K562 (cell line): ENCODE measurements at regions not wholly inside any gene's neighbourhood (a gene's known extent, or its start where the extent isn't known, plus 50 kb on each side); places are given as distances from the start of the nearest gene placed in this dataset.

Source experiments
- CTCF ChIP-seq, 3 experiments: IDR thresholded peaks in 2 of 3; conservative IDR thresholded peaks in 1 of 3; 2 replicates each; pipeline ENCODE4 v1.5.1; 2011 to 2012; ENCODE audit warnings: low read length in 3 of 3, mild to moderate bottlenecking in 3 of 3, control low read depth in 2 of 3, improper control_type of control experiment in 1 of 3, inconsistent platforms in 1 of 3, low read depth in 1 of 3, mixed read lengths in 1 of 3, moderate library complexity in 1 of 3; ENCODE audit not compliant: insufficient read depth in 2 of 3
- ELF1 ChIP-seq: fragments of 200-800 bp; sonication (Bioruptor generic); IDR thresholded peaks from 2 replicates; pipeline ENCODE4 v1.6.1; 2016; ENCODE audit warnings: missing genetic modification characterization, missing compliant biosample characterization
- IRF9 ChIP-seq: fragments of 450-650 bp; IDR thresholded peaks from 2 replicates; pipeline ENCODE4 v1.6.1; 2016; ENCODE audit warnings: missing biosample characterization, missing genetic modification characterization
- PHF21A ChIP-seq: fragments of 450-650 bp; IDR thresholded peaks from 2 replicates; pipeline ENCODE4 v1.6.1; 2017; ENCODE audit warnings: low read depth, borderline replicate concordance
- POLR2A ChIP-seq: fragments of 450-650 bp; conservative IDR thresholded peaks from 2 replicates; pipeline ENCODE4 v1.6.1; 2016
- REST ChIP-seq, 2 experiments: fragments of 450-650 bp; formaldehyde crosslinking in 1 of 2; IDR thresholded peaks; 2 replicates each; pipeline versions ENCODE4 v1.4.0 to v1.6.1; 2014 to 2020; ENCODE audit warnings: mild to moderate bottlenecking in 2 of 2, borderline replicate concordance in 1 of 2, low read depth in 1 of 2
- SMAD1 ChIP-seq: fragments of 150-350 bp; IDR thresholded peaks from 2 replicates; pipeline ENCODE4 v1.6.1; 2014; ENCODE audit warnings: low read length, low read depth; ENCODE audit not compliant: partially characterized antibody
- SMC3 ChIP-seq: conservative IDR thresholded peaks from 2 replicates; pipeline ENCODE4 v1.6.1; 2011; ENCODE audit warnings: low read depth, low read length, improper control_type of control experiment; ENCODE audit not compliant: insufficient read depth
- TAF1 ChIP-seq: IDR thresholded peaks from 2 replicates; pipeline ENCODE4 v1.6.1; 2011; ENCODE audit warnings: mild to moderate bottlenecking, low read length, moderate library complexity; ENCODE audit not compliant: insufficient read depth, control insufficient read depth, severe bottlenecking; ENCODE audit errors: extremely low read depth
- TBL1XR1 ChIP-seq, 2 experiments: IDR thresholded peaks; 2 replicates each; pipeline ENCODE4 v1.6.1; 2012; ENCODE audit warnings: improper control_type of control experiment in 2 of 2, low read length in 2 of 2, mild to moderate bottlenecking in 1 of 2
- TOE1 ChIP-seq, 2 experiments: fragments of 450-650 bp in 1 of 2; sonication (generic) in 1 of 2; formaldehyde crosslinking in 1 of 2; IDR thresholded peaks; 2 replicates each; pipeline versions ENCODE4 v1.7.1 to v1.8.0; 2016 to 2022; ENCODE audit warnings: borderline replicate concordance in 2 of 2, mild to moderate bottlenecking in 2 of 2, antibody characterized with exemption in 1 of 2, inconsistent platforms in 1 of 2, low read depth in 1 of 2, missing genetic modification reagents in 1 of 2, moderate library complexity in 1 of 2
- ZNF165 ChIP-seq: fragments of 250-450 bp; sonication (Bioruptor Pico); IDR thresholded peaks from 2 replicates; pipeline ENCODE4 v1.4.0; 2020; ENCODE audit warnings: borderline replicate concordance

- TF ChIP-seq SMC3 (no peak), REST (IDR thresholded peaks at IDR 0.05; ENCODE audit: borderline replicate concordance) (no peak), REST (CRISPR knock-in tag; IDR thresholded peaks at IDR 0.05; ENCODE audit: low read depth) (no peak), CTCF (IDR thresholded peaks at IDR 0.05 in 2 of 3, conservative IDR thresholded peaks at IDR 0.05 in 1 of 3; ENCODE audit: insufficient read depth in 2 of 3, low read depth in 1 of 3, low read length in 3 of 3) (no peak), TBL1XR1 (IDR thresholded peaks at IDR 0.05; ENCODE audit: low read length in 2 of 2) (no peak), ELF1 (no peak), POLR2A (no peak), TOE1 (IDR thresholded peaks at IDR 0.05; ENCODE audit: borderline replicate concordance) (no peak), TOE1 (CRISPR knock-in tag; IDR thresholded peaks at IDR 0.05; ENCODE audit: borderline replicate concordance, low read depth) (no peak), SMAD1 (no peak), ZNF165 (CRISPR knock-in tag) (no peak), IRF9 (no peak), PHF21A (no peak), TAF1 (no peak)
Measured at GRCh38 chr4:123830930-123831329, 434.3 kb downstream of the SPRY1 start.
